ENCODE measurements at regions not wholly inside any gene's neighbourhood (a gene's known extent, or its start where the extent isn't known, plus 50 kb on each side); places are given as distances from the start of the nearest gene placed in this dataset.

DNA sequence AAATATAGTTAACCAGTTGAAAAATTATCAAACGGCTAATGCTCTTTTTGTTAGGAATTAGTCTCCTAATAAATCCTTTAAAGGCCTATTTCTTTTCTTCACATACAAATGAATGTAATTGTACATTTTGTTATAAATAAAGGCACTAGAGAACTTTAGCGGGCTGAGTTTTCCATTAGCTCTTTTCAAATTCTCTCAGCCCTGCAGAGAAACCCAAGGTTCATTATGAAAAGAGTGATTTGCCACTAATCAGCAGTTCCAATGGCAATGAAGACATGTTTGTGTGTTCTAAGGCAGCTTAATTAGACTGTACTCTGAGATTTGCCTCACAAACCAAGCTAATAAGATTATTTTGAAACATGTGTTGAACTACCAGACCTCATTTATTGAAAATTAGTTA, 64.6 kb upstream of the P2RY1 start:
- no peaks in the 10 kb centered on the region for H3K79me2 ChIP-seq (ENCODE audit: control insufficient read depth, insufficient read depth, low read length)
- ChIA-PET POLR2A (no interaction called here), CTCF (interaction anchor here (0.9 to 1.4 kb wide), 2 partner anchors 20 to 65 kb away, joined by 3 to 4 read pairs; partner anchors contain the start of gene P2RY1)
- H4K20me1 ChIP-seq (replicated peaks; ENCODE audit: control insufficient read depth, extremely low read depth, insufficient read depth, low read length): no peaks in the 10 kb centered on the region
- H3K9me3 ChIP-seq (replicated peaks; ENCODE audit: control insufficient read depth, insufficient read depth, low read length): no peaks in the 10 kb centered on the region
- no peaks in the 10 kb centered on the region for H3K9me1 ChIP-seq (replicated peaks; ENCODE audit: control insufficient read depth, extremely low read depth, insufficient read depth, low read length)
- H3K4me3 ChIP-seq (replicated peaks in 1 of 3; ENCODE audit: insufficient read depth in 1 of 3, low read depth in 1 of 3, low read length in 3 of 3): no peak overlapping the region
- H2AFZ ChIP-seq (ENCODE audit: low read depth, low read length): no peak overlapping the region
- H3K4me2 ChIP-seq (ENCODE audit: insufficient read depth, low read length): no peak overlapping the region
- no peaks in the 10 kb centered on the region for H3K36me3 ChIP-seq (ENCODE audit: control insufficient read depth in 2 of 2, extremely low read depth in 1 of 2, insufficient read depth in 2 of 2, low read length in 2 of 2)
- intact Hi-C loops (cut with micrococcal nuclease): no loop called here
- DNase-seq (ENCODE audit: low read depth, low spot score) (no peak), FAIRE-seq (no peak)
- H3K27ac ChIP-seq (ENCODE audit: insufficient read depth, low read depth, low read length): no peak overlapping the region
- H3K9ac ChIP-seq (replicated peaks; ENCODE audit: extremely low read depth, insufficient read depth, low read length): no peak overlapping the region
- TF ChIP-seq POLR2A (IDR thresholded peaks at IDR 0.05; ENCODE audit: low read depth, low read length) (no peak), GATA2 (IDR thresholded peaks at IDR 0.05; ENCODE audit: insufficient read depth, insufficient read length, low read depth, low read length) (no peak), EZH2 (IDR thresholded peaks at IDR 0.05; ENCODE audit: borderline replicate concordance, low read depth, low read length, severe bottlenecking) (no peak), MYC (IDR thresholded peaks at IDR 0.05; ENCODE audit: low read depth, low read length) (no peak), POLR2AphosphoS5 (IDR thresholded peaks at IDR 0.05; ENCODE audit: insufficient read depth, low read depth, low read length) (no peak), JUN (IDR thresholded peaks at IDR 0.05; ENCODE audit: borderline replicate concordance, insufficient read depth, insufficient read length, low read depth) (no peak), FOS (IDR thresholded peaks at IDR 0.05; ENCODE audit: borderline replicate concordance, insufficient read depth, low read length) (no peak)
- TF ChIP-seq, protein P1, sequence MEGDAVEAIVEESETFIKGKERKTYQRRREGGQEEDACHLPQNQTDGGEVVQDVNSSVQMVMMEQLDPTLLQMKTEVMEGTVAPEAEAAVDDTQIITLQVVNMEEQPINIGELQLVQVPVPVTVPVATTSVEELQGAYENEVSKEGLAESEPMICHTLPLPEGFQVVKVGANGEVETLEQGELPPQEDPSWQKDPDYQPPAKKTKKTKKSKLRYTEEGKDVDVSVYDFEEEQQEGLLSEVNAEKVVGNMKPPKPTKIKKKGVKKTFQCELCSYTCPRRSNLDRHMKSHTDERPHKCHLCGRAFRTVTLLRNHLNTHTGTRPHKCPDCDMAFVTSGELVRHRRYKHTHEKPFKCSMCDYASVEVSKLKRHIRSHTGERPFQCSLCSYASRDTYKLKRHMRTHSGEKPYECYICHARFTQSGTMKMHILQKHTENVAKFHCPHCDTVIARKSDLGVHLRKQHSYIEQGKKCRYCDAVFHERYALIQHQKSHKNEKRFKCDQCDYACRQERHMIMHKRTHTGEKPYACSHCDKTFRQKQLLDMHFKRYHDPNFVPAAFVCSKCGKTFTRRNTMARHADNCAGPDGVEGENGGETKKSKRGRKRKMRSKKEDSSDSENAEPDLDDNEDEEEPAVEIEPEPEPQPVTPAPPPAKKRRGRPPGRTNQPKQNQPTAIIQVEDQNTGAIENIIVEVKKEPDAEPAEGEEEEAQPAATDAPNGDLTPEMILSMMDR (IDR thresholded peaks at IDR 0.05; ENCODE audit: extremely low read depth in 1 of 2, insufficient read depth in 1 of 2, low read depth in 1 of 2, low read length in 2 of 2): no peak
- TF ChIP-seq, protein P2, sequence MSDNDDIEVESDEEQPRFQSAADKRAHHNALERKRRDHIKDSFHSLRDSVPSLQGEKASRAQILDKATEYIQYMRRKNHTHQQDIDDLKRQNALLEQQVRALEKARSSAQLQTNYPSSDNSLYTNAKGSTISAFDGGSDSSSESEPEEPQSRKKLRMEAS (IDR thresholded peaks at IDR 0.05; ENCODE audit: insufficient read depth, insufficient read length): no peak
- dilution Hi-C loops (cut with MboI; ENCODE audit: extremely low pct_ligation_motif_present, low sequenced_read_pairs): no loop called here
- H3K27me3 ChIP-seq (ENCODE audit: control insufficient read depth in 2 of 2, insufficient read depth in 2 of 2, low read length in 2 of 2): no peaks in the 10 kb centered on the region
- no peaks in the 10 kb centered on the region for H3K4me1 ChIP-seq (ENCODE audit: control insufficient read depth, extremely low read depth, insufficient read depth, low read length)
- no TSS peak for BruUV-seq (replicated peaks)

All from endothelial cell of umbilical vein (primary cell).